Upper lobe of right lung (tissue), 1 donor: ENCODE measurements at regions not wholly inside any gene's neighbourhood (a gene's known extent, or its start where the extent isn't known, plus 50 kb on each side); places are given as distances from the start of the nearest gene placed in this dataset.
"Not testable (repeated sequence)": the region's sequence is repeated elsewhere in the genome, so short reads cannot be mapped to it uniquely, and the experiment has no call there.

Experiments
- ATAC-seq: fragments of 200-7000 bp; cut with Tn5 transposase; one replicate; pipeline ENCODE4 v1.9.1; 2020; ENCODE audit warnings: mild to moderate bottlenecking, moderate library complexity
- DNase-seq: peaks from one replicate; pipeline ENCODE4 v3.0.0-alpha.2; 2020
- H3K27ac ChIP-seq: fragments of 200-600 bp; one replicate; pipeline ENCODE4 v1.8.0; 2022
- H3K27me3 ChIP-seq: fragments of 200-600 bp; one replicate; pipeline ENCODE4 v1.8.0; 2022; ENCODE audit warnings: mild to moderate bottlenecking
- H3K36me3 ChIP-seq: fragments of 200-600 bp; one replicate; pipeline ENCODE4 v1.8.0; 2022
- H3K4me1 ChIP-seq: fragments of 200-600 bp; one replicate; pipeline ENCODE4 v1.8.0; 2022
- H3K4me3 ChIP-seq: fragments of 200-600 bp; one replicate; pipeline ENCODE4 v1.8.0; 2022; ENCODE audit warnings: mild to moderate bottlenecking
- H3K9me3 ChIP-seq: fragments of 200-600 bp; one replicate; pipeline ENCODE4 v1.8.0; 2022
- intact Hi-C: fragments of 100-400 bp; cut with DNase I; formaldehyde crosslinking; loops from one replicate; pipeline ENCODE4 v1.11.0; 2022
- TF ChIP-seq, protein P1 (sequence below): fragments of 200-600 bp; IDR thresholded peaks from one replicate; pipeline ENCODE4 v1.8.0; 2022; ENCODE audit warnings: antibody characterized with exemption
- donor health status: DM: no; HTN: yes; CAD: no; lungs with severe emphysema.

DNA sequence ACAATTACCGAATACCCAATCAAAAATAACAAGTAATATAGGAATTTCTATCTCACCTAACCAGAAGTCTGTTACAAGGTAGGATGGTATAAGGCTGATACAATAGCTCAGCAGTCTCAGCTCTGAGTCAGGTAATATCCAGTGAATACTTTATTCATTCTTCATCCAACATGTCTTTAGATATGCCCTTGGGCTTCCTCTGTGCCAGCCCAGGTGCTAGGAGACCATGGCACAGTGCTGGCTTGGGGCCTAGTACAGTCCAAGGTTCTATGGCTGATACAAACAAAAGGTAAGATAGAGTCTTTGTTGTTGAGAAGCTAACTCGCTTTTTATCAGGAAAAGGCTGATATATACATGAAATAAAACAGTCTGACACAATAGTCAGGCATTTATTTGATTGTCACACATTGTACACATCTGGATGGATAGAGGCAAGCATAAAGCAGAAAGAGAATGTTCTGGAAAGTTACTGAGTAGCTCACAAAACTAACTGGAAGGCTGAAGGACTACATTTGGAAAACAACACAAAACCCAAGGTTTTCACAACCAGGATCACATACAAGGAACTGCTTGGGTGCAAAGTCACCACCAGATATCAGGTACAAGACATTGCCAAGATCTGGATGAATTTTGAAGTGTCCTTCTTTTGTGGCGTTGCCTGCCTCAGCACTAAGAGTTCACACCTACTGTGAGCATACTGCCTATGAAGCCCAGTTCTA, 110.4 kb upstream of the SCAF8 start:
- H3K4me3 ChIP-seq: no peak overlapping the region
- TF ChIP-seq, protein P1, sequence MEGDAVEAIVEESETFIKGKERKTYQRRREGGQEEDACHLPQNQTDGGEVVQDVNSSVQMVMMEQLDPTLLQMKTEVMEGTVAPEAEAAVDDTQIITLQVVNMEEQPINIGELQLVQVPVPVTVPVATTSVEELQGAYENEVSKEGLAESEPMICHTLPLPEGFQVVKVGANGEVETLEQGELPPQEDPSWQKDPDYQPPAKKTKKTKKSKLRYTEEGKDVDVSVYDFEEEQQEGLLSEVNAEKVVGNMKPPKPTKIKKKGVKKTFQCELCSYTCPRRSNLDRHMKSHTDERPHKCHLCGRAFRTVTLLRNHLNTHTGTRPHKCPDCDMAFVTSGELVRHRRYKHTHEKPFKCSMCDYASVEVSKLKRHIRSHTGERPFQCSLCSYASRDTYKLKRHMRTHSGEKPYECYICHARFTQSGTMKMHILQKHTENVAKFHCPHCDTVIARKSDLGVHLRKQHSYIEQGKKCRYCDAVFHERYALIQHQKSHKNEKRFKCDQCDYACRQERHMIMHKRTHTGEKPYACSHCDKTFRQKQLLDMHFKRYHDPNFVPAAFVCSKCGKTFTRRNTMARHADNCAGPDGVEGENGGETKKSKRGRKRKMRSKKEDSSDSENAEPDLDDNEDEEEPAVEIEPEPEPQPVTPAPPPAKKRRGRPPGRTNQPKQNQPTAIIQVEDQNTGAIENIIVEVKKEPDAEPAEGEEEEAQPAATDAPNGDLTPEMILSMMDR: no peak
- H3K4me1 ChIP-seq: no peaks in the 10 kb centered on the region
- ATAC-seq (no peak), DNase-seq (no peak)
- no peaks in the 10 kb centered on the region for H3K27me3 ChIP-seq
- intact Hi-C loops: no loop called here
- H3K9me3 ChIP-seq: no peaks in the 10 kb centered on the region
- no peaks in the 10 kb centered on the region for H3K36me3 ChIP-seq
- H3K27ac ChIP-seq: no peak overlapping the region

DNA sequence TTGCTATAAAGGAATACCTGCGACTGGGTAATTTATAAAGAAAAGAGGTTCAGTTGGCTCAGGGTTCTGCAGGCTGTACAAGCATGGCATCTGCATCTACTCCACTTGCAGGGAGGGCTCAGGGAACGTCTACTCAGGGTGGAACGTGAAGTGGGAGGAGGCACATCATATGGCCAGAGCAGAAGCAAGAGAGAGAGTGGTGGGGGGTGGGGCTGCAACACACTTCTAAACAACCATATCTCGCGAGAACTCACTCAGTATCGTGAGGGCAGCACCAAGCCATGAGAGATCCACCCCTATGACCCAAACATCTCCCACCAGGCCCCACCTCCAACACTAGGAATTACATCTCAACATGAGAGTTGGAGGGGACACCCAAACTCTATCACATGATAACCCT, 109.8 kb upstream of the SCAF8 start:
- no peak for ATAC-seq
- Histone ChIP-seq H3K4me1 (no peaks in the 10 kb centered on the region), H3K4me3 (no peak overlapping the region), H3K36me3 (no peaks in the 10 kb centered on the region), H3K27ac (no peak overlapping the region), H3K9me3 (no peaks in the 10 kb centered on the region), H3K27me3 (no peaks in the 10 kb centered on the region)
- intact Hi-C loops: no loop called here
- TF ChIP-seq, protein P1: no peak
- DNase-seq: no peak

DNA sequence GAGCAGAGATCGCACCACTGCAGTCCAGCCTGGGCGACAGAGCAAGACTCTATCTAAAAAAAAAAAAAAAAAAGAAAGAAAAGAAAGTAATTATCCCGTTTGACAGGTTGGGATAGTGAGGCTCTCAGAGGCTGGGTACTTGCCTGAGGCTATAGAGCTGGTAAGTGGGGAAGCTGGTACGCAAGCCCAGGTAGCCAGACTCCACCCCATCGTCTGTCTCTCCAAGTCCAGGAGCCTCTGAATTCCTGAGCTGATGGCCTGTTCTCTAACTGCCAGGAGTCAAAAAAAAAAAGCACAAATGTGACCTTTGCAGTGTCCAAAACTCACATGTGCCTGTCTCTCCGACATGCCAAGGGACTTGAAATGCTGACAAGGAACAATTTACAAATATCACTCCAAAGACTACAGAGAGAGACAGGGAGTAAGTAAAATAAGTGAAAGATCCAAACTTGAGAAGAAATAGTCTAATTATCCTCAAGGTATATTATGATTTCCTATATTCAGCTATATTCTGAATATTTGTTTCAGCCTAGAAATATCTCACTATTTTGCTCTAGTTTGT, 109.1 kb upstream of the SCAF8 start:
- H3K27ac ChIP-seq: no peak overlapping the region
- H3K9me3 ChIP-seq: no peaks in the 10 kb centered on the region
- no peaks in the 10 kb centered on the region for H3K4me1 ChIP-seq
- no peaks in the 10 kb centered on the region for H3K36me3 ChIP-seq
- intact Hi-C loops: no loop called here
- ATAC-seq (no peak), DNase-seq (no peak)
- H3K27me3 ChIP-seq: no peaks in the 10 kb centered on the region
- no peak overlapping the region for H3K4me3 ChIP-seq
- TF ChIP-seq, protein P1: no peak

DNA sequence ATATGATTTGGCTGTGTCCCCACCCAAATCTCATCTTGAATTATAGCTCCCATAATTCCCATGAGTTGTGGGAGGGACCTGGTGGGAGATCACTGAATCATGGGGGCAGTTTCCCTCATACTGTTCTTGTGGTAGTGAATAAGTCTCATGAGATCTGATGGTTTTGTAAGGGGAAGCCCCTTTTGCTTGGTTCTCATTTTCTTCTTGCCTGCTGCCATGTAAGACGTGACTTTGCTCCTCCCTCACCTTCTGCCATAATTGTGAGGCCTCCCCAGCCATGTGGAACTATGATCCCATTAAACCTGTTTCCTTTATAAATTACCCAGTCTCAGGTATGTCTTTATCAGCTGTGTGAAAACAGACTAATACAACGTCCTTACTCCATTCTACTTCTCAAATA, 108.5 kb upstream of the SCAF8 start:
- H3K4me1 ChIP-seq, H3K4me3 ChIP-seq, H3K27me3 ChIP-seq, H3K27ac ChIP-seq, H3K36me3 ChIP-seq, intact Hi-C loops, H3K9me3 ChIP-seq, ATAC-seq, DNase-seq: not testable (repeated sequence)

DNA sequence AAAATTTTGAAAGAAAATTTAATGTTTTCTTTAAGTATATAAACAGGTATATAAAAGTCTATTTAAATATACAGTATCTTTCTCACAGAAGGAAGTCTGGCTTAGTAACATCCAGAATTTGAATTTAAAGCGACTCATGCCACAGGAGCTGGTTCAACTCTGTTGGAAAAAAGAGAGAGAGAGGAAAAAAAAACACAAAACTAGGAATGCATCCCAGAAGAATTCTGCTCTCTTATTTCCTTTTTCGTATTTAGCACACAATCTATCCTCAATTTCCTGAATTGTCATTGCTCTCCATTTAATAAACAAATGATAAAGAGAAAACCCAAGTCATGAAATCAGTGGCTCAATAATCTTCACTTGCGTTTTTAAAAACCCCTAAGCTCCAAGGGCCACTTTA, 107.5 kb upstream of the SCAF8 start:
- Histone ChIP-seq H3K9me3 (no peaks in the 10 kb centered on the region), H3K4me1 (no peaks in the 10 kb centered on the region), H3K27ac (no peak overlapping the region), H3K36me3 (no peaks in the 10 kb centered on the region), H3K4me3 (no peak overlapping the region), H3K27me3 (no peaks in the 10 kb centered on the region)
- intact Hi-C loops: no loop called here
- TF ChIP-seq, protein P1: no peak
- ATAC-seq (no peak), DNase-seq (no peak)

DNA sequence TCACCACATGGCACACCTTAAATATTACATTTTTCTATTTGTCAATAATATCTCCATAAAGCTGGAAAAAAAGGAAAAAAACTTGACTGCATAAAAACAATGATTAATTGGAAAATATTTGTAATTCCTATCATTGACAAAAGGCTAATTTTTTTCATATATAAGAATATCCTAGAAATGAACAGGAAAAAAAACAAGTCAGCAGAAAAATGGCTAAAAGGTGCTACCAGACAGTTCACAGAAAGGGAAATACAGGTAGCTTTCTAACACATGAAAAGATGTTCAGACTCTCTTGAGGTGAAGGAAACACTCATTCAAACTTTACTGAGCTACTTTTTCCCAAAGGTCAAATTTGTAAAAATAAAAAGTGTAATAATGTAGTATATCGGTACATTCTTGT, 104.1 kb upstream of the SCAF8 start:
- DNase-seq (no peak), ATAC-seq (no peak)
- Histone ChIP-seq H3K9me3 (no peaks in the 10 kb centered on the region), H3K27ac (no peak overlapping the region), H3K4me1 (no peaks in the 10 kb centered on the region), H3K36me3 (no peaks in the 10 kb centered on the region), H3K4me3 (no peak overlapping the region), H3K27me3 (no peaks in the 10 kb centered on the region)
- TF ChIP-seq, protein P1: no peak
- intact Hi-C loops: no loop called here
